ENCODE measurements at regions not wholly inside any gene's neighbourhood (a gene's known extent, or its start where the extent isn't known, plus 50 kb on each side); places are given as distances from the start of the nearest gene placed in this dataset.

DNA sequence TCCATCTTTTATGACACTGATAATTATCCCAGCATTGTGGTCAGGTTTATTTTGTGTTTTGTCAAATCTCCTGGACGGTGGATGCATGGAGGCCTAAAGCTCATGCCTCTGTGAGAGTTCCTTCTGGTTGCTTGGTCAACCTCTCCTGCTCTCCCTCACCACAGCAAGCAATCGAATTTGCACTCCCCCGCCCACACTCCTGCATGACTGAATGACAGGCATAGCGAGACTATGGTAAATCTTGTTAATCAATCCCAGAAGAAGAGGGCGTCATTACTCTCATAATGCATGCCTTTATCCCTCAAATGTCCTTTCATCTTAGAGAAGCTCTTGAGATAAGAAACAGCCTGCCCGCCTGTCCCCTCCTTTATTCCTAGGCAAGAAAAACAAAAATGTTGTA lies 1215.0 kb upstream of the CDH9 start:
- no peaks in the 10 kb centered on the region for H3K27me3 Mint-ChIP-seq (ENCODE audit: low read depth)
- no peak overlapping the region for H3K9ac ChIP-seq (ENCODE audit: extremely low read depth, insufficient read length, low read length)
- TF ChIP-seq, protein P1, sequence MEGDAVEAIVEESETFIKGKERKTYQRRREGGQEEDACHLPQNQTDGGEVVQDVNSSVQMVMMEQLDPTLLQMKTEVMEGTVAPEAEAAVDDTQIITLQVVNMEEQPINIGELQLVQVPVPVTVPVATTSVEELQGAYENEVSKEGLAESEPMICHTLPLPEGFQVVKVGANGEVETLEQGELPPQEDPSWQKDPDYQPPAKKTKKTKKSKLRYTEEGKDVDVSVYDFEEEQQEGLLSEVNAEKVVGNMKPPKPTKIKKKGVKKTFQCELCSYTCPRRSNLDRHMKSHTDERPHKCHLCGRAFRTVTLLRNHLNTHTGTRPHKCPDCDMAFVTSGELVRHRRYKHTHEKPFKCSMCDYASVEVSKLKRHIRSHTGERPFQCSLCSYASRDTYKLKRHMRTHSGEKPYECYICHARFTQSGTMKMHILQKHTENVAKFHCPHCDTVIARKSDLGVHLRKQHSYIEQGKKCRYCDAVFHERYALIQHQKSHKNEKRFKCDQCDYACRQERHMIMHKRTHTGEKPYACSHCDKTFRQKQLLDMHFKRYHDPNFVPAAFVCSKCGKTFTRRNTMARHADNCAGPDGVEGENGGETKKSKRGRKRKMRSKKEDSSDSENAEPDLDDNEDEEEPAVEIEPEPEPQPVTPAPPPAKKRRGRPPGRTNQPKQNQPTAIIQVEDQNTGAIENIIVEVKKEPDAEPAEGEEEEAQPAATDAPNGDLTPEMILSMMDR (conservative IDR thresholded peaks at IDR 0.05), result no peak
- no peak overlapping the region for H3K14ac ChIP-seq (ENCODE audit: insufficient read depth, low read length)
- H2AFZ ChIP-seq (ENCODE audit: low read length), result no peak overlapping the region
- no peaks in the 10 kb centered on the region for H3K9me3 ChIP-seq (ENCODE audit: control insufficient read depth, low read depth, low read length)
- no peak overlapping the region for H4K91ac ChIP-seq (ENCODE audit: insufficient read length, low read depth, low read length)
- peaks cover 9% of the 10 kb centered on the region in 2 experiments for H3K4me1 Mint-ChIP-seq
- no peak overlapping the region for H3K4ac ChIP-seq (ENCODE audit: low read depth, low read length)
- H4K20me1 ChIP-seq (ENCODE audit: control insufficient read depth, insufficient read depth, insufficient read length), result no peaks in the 10 kb centered on the region
- H3K4me3 Mint-ChIP-seq, result no peak overlapping the region
- H3K23ac ChIP-seq (ENCODE audit: insufficient read length, low read depth, low read length), result no peak overlapping the region
- peak overlapping the region; percentile 11 for H3K18ac ChIP-seq (ENCODE audit: insufficient read length, low read depth, low read length)
- no peaks in the 10 kb centered on the region for H3K23me2 ChIP-seq (ENCODE audit: insufficient read length, low read depth, low read length, poor library complexity, severe bottlenecking)
- H3K4me2 ChIP-seq (ENCODE audit: insufficient read depth, insufficient read length, low read length), result no peak overlapping the region
- H3K79me1 ChIP-seq (ENCODE audit: insufficient read depth, low read depth, low read length, poor library complexity, severe bottlenecking), result no peaks in the 10 kb centered on the region
- H3K9me3 Mint-ChIP-seq, result peaks cover 0 to 3% of the 10 kb centered on the region in 2 experiments; a peak in 1 of 5 replicates
- H3K27me3 ChIP-seq (ENCODE audit: insufficient read depth, low read length), result no peaks in the 10 kb centered on the region; the same call in 1 of the 2 replicates
- no peak overlapping the region for H2BK12ac ChIP-seq (ENCODE audit: insufficient read length, low read depth, low read length)
- no peak overlapping the region for H2BK5ac ChIP-seq (ENCODE audit: insufficient read length, low read length)
- H4K5ac ChIP-seq (ENCODE audit: insufficient read length, low read depth, low read length), result no peak overlapping the region
- no peak overlapping the region for H2BK120ac ChIP-seq (ENCODE audit: low read depth, low read length, poor library complexity, severe bottlenecking)
- H3T11ph ChIP-seq (ENCODE audit: low read length), result no peak overlapping the region
- H2BK20ac ChIP-seq (ENCODE audit: low read depth, low read length, poor library complexity, severe bottlenecking), result no peak overlapping the region
- H3K79me2 ChIP-seq (ENCODE audit: insufficient read depth, low read length), result no peaks in the 10 kb centered on the region
- H4K8ac ChIP-seq (replicated peaks; ENCODE audit: insufficient read length, low read depth, low read length), result no peak overlapping the region
- H3K56ac ChIP-seq (ENCODE audit: insufficient read length, low read depth, low read length), result no peak overlapping the region
- no peak for DNase-seq
- H3K4me1 ChIP-seq (ENCODE audit: insufficient read depth, low read length), result peaks cover 4% of the 10 kb centered on the region; the same call in 1 of the 2 replicates
- H3K27ac Mint-ChIP-seq, result no peak overlapping the region; a peak in 1 of 7 replicates
- no peak overlapping the region for H2BK15ac ChIP-seq (ENCODE audit: low read depth, low read length)
- no CpG with 5 or more reads among the region's 6 CpGs for WGBS (ENCODE audit: extremely low coverage, insufficient read length, low lambda C conversion rate)
- H2AK5ac ChIP-seq (ENCODE audit: insufficient read length, low read length), result no peak overlapping the region
- H3K27ac ChIP-seq (ENCODE audit: insufficient read length, low read depth, low read length), result no peak overlapping the region
- peaks cover 0 to 8% (median 0%) of the 10 kb centered on the region in 3 experiments; a peak in 3 of 7 replicates for H3K36me3 Mint-ChIP-seq (ENCODE audit: insufficient read depth in 1 of 3, low read depth in 3 of 3)

All from H9 (cell line).